Gastroesophageal sphincter (tissue), 3 donors: ENCODE measurements at regions not wholly inside any gene's neighbourhood (a gene's known extent, or its start where the extent isn't known, plus 50 kb on each side); places are given as distances from the start of the nearest gene placed in this dataset.

ENCODE experiments used
- CTCF ChIP-seq, 4 experiments: fragments of 200-600 bp in 2 of 4; fragments of 450-650 bp in 2 of 4; sonication (generic) in 1 of 4; IDR thresholded peaks; one replicate each; pipeline ENCODE4 v1.5.1; 2017 to 2019; ENCODE audit warnings: antibody characterized with exemption in 4 of 4, mild to moderate bottlenecking in 2 of 4, moderate library complexity in 2 of 4
- EP300 ChIP-seq: sonication (generic); formaldehyde crosslinking; IDR thresholded peaks from one replicate; pipeline ENCODE4 v1.6.1; 2017; ENCODE audit warnings: antibody characterized with exemption, mild to moderate bottlenecking
- POLR2AphosphoS5 ChIP-seq: sonication (generic); formaldehyde crosslinking; IDR thresholded peaks from one replicate; pipeline ENCODE4 v1.6.1; 2017; ENCODE audit warnings: antibody characterized with exemption

- TF ChIP-seq CTCF (IDR thresholded peaks at IDR 0.05) (no peak), POLR2AphosphoS5 (no peak), EP300 (no peak)
These were observed 433.0 kb upstream of the POU3F3 start for GRCh38 chr2:104420953-104421352.
